GM23338 (cell line): ENCODE measurements at regions not wholly inside any gene's neighbourhood (a gene's known extent, or its start where the extent isn't known, plus 50 kb on each side); places are given as distances from the start of the nearest gene placed in this dataset.

Experiments used
- ATAC-seq: fragments of 200-7000 bp; cut with Tn5 transposase; 3 replicates; pipeline ENCODE4 v1.9.1; 2020
- DNase-seq: peaks from one replicate; pipeline ENCODE4 v3.0.0-alpha.2; 2015; ENCODE audit warnings: low spot score
- H2AFZ ChIP-seq: fragments of 200-600 bp; sonication (generic); 2 replicates; pipeline ENCODE4 v1.8.0; 2016; ENCODE audit warnings: antibody characterized with exemption, mild to moderate bottlenecking, moderate library complexity
- H3F3A ChIP-seq: fragments of 200-600 bp; sonication (generic); replicated peaks from 2 replicates; pipeline ENCODE4 v1.8.0; 2017; ENCODE audit warnings: antibody characterized with exemption, mixed run types, low read depth
- H3K27ac ChIP-seq: fragments of 200-600 bp; sonication (generic); 2 replicates; pipeline ENCODE4 v1.6.1; 2016; ENCODE audit warnings: low read depth
- H3K27me3 ChIP-seq: fragments of 200-600 bp; sonication (generic); 2 replicates; pipeline ENCODE4 v1.8.0; 2016; ENCODE audit warnings: mild to moderate bottlenecking, mixed run types, moderate library complexity; ENCODE audit not compliant: insufficient read depth
- H3K36me3 ChIP-seq: fragments of 200-600 bp; sonication (generic); 2 replicates; pipeline ENCODE4 v1.8.0; 2016; ENCODE audit warnings: mild to moderate bottlenecking; ENCODE audit not compliant: insufficient read depth
- H3K4me1 ChIP-seq: fragments of 200-600 bp; sonication (generic); 2 replicates; pipeline ENCODE4 v1.8.0; 2016; ENCODE audit warnings: mild to moderate bottlenecking, moderate library complexity; ENCODE audit not compliant: insufficient read depth
- H3K4me2 ChIP-seq: fragments of 200-600 bp; sonication (generic); 2 replicates; pipeline ENCODE4 v1.7.1; 2017; ENCODE audit warnings: mixed run types
- H3K4me3 ChIP-seq: fragments of 200-600 bp; sonication (generic); 2 replicates; pipeline ENCODE4 v1.6.1; 2016; ENCODE audit warnings: mixed run types
- H3K79me2 ChIP-seq: fragments of 200-600 bp; sonication (generic); replicated peaks from 2 replicates; pipeline ENCODE4 v1.8.0; 2017; ENCODE audit warnings: mild to moderate bottlenecking; ENCODE audit not compliant: insufficient read depth
- H3K9me2 ChIP-seq: fragments of 200-600 bp; sonication (generic); 2 replicates; pipeline ENCODE4 v1.8.0; 2017; ENCODE audit not compliant: insufficient read depth
- H4K20me1 ChIP-seq: fragments of 200-600 bp; sonication (generic); replicated peaks from 2 replicates; pipeline ENCODE4 v1.8.0; 2017; ENCODE audit warnings: mild to moderate bottlenecking; ENCODE audit not compliant: insufficient read depth
- H3K27ac Mint-ChIP-seq: 2 replicates; pipeline ENCODE4 v1.8.0; 2020; ENCODE audit warnings: inconsistent platforms, mild to moderate bottlenecking, moderate library complexity, mixed read lengths
- H3K27me3 Mint-ChIP-seq: 3 replicates; pipeline ENCODE4 v1.8.0; 2022; ENCODE audit warnings: low read depth, mild to moderate bottlenecking, moderate library complexity, mixed read lengths, inconsistent platforms; ENCODE audit not compliant: insufficient read depth, poor library complexity
- H3K36me3 Mint-ChIP-seq: 3 replicates; pipeline ENCODE4 v1.8.0; 2021; ENCODE audit warnings: low read depth, mild to moderate bottlenecking, inconsistent platforms, moderate library complexity, mixed read lengths
- H3K4me1 Mint-ChIP-seq: 3 replicates; pipeline ENCODE4 v1.8.0; 2020; ENCODE audit warnings: mild to moderate bottlenecking, inconsistent platforms, mixed read lengths
- H3K4me3 Mint-ChIP-seq: 3 replicates; pipeline ENCODE4 v1.8.0; 2021; ENCODE audit warnings: moderate library complexity, mild to moderate bottlenecking, inconsistent platforms, mixed read lengths
- H3K9me3 Mint-ChIP-seq: 3 replicates; pipeline ENCODE4 v1.8.0; 2020; ENCODE audit warnings: moderate library complexity, mild to moderate bottlenecking, inconsistent platforms, mixed read lengths
- CREB1 ChIP-seq: fragments of 250-450 bp; sonication (Bioruptor Pico); IDR thresholded peaks from 2 replicates; pipeline ENCODE4 v1.5.0; 2020; ENCODE audit warnings: low read depth, mild to moderate bottlenecking, moderate library complexity
- EZH2 ChIP-seq: fragments of 200-600 bp; sonication (generic); IDR thresholded peaks from one replicate; pipeline ENCODE4 v1.8.0; 2017; ENCODE audit warnings: antibody characterized with exemption, mild to moderate bottlenecking, low read depth; ENCODE audit not compliant: unreplicated experiment
- EZH2phosphoT487 ChIP-seq: fragments of 200-600 bp; sonication (generic); IDR thresholded peaks from one replicate; pipeline ENCODE4 v1.8.1; 2018; ENCODE audit warnings: antibody characterized with exemption; ENCODE audit not compliant: unreplicated experiment
- NANOG ChIP-seq: IDR thresholded peaks from 2 replicates; pipeline ENCODE4 v1.6.1; 2016; ENCODE audit warnings: antibody characterized with exemption, borderline replicate concordance
- POLR2AphosphoS5 ChIP-seq: IDR thresholded peaks from 2 replicates; pipeline ENCODE4 v1.6.1; 2016; ENCODE audit warnings: antibody characterized with exemption, low read depth
- STAT1 ChIP-seq: IDR thresholded peaks from one replicate; pipeline ENCODE4 v1.6.1; 2016; ENCODE audit warnings: antibody characterized with exemption; ENCODE audit not compliant: unreplicated experiment
- ZNF114 ChIP-seq: fragments of 250-450 bp; sonication (Bioruptor Pico); IDR thresholded peaks from 2 replicates; pipeline ENCODE4 v1.5.0; 2020; ENCODE audit warnings: mild to moderate bottlenecking, moderate library complexity
- ZNF331 ChIP-seq: fragments of 250-450 bp; sonication (Bioruptor Pico); IDR thresholded peaks from 2 replicates; pipeline ENCODE4 v1.5.0; 2020; ENCODE audit warnings: low read depth, mild to moderate bottlenecking, moderate library complexity
- TF ChIP-seq, protein P1 (sequence below): IDR thresholded peaks from one replicate; pipeline ENCODE4 v1.6.1; 2018; ENCODE audit warnings: antibody characterized with exemption; ENCODE audit not compliant: unreplicated experiment
- TF ChIP-seq, protein P2 (sequence below): IDR thresholded peaks from 2 replicates; pipeline ENCODE4 v1.6.1; 2016; ENCODE audit warnings: antibody characterized with exemption
- TF ChIP-seq, protein P3 (sequence below), 2 experiments: fragments of 200-600 bp in 1 of 2; sonication (generic) in 1 of 2; conservative IDR thresholded peaks; 2 replicates each; pipeline versions ENCODE4 v1.5.1 to v1.6.1; 2016 to 2017; ENCODE audit warnings: antibody characterized with exemption in 2 of 2, low read depth in 2 of 2, mild to moderate bottlenecking in 2 of 2, moderate library complexity in 1 of 2

DNA sequence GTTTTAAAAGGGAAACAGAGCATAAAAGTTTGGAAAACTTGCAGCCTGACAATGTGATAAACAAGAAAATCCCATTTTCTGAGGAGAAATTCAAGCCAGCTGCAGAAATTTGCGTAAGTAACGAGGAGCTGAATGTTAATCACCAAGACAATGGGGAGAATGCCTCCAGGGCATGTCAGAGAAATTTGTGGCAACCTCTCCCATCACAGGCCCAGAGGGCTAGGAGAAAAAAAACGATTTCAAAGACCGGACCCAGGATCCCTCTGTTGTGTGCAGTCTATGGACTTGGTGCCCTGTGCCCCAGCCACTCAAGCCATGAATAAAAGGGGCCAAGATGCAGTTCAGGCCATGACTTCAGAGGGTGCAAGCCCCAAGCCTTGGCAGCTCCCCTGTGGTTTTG is 355.4 kb upstream of the NDST3 start:
- H3K9me2 ChIP-seq = no peaks in the 10 kb centered on the region
- H3K36me3 Mint-ChIP-seq = peaks cover 13% of the 10 kb centered on the region
- H3K4me1 Mint-ChIP-seq = peaks cover 5% of the 10 kb centered on the region; the same call in 1 of the 3 replicates
- no peak overlapping the region for H3K27ac Mint-ChIP-seq
- no peaks in the 10 kb centered on the region for H3F3A ChIP-seq
- TF ChIP-seq EZH2 (no peak), STAT1 (no peak), ZNF331 (CRISPR knock-in tag) (no peak)
- H3K36me3 ChIP-seq = no peaks in the 10 kb centered on the region
- H3K9me3 Mint-ChIP-seq = peaks cover 23% of the 10 kb centered on the region
- peak; percentile 34 for DNase-seq
- ATAC-seq = no peak
- H2AFZ ChIP-seq = 0 out of 2 replicates have a peak overlapping the region, but pooled peaks have one; percentile 52
- H3K4me1 ChIP-seq = no peaks in the 10 kb centered on the region
- no peaks in the 10 kb centered on the region for H3K27me3 Mint-ChIP-seq
- H3K4me3 ChIP-seq = no peak overlapping the region
- no peak overlapping the region for H3K4me3 Mint-ChIP-seq
- peak overlapping the region; percentile 11; the same call in 1 of the 2 replicates for H3K27ac ChIP-seq
- H3K79me2 ChIP-seq = no peaks in the 10 kb centered on the region
- no peaks in the 10 kb centered on the region for H3K27me3 ChIP-seq
- no peaks in the 10 kb centered on the region for H4K20me1 ChIP-seq
- H3K4me2 ChIP-seq = 0 out of 2 replicates have a peak overlapping the region, but pooled peaks have one; percentile 27

DNA sequence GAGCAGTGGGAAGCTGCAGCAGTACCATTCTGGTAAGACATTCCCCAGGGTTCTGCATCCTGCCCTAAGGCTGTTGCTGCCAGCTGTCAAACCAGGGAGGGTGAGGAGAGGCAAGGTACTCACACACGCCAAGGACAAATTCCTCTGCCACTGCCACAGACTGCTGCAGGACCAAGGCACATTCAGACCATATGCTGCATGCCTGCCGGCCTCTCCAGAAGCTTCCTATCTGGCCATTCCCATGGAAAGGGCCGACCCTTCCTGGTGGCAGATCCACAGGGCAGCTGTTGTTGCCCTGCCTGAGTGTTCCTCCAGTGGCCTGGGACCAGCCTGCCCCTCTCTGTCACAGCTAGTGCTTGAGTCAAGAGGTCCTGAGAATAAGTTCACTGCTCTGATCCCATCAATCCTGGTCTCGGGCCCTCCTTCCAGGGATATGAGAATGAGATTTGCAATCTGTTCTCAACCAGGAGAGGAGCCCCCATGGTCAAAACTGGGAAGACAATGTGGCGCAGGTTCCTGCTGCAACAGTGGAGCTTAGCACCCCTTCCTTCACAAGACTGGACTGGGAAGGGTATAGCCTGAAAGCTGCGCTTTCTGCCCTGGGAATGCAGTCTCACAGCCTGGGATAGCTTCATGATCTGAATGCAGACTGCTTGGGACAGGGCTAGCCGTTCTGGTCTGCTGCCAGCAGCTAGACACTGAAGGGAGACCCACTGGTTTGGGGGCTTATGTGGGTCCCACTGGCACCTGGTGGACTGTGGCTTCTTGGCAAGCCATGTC is 342.5 kb upstream of the NDST3 start:
- no peaks in the 10 kb centered on the region for H3K79me2 ChIP-seq
- H4K20me1 ChIP-seq = no peaks in the 10 kb centered on the region
- Mint-ChIP-seq H3K27me3 (no peaks in the 10 kb centered on the region), H3K4me1 (no peaks in the 10 kb centered on the region; the same call in 2 of the 3 replicates), H3K27ac (no peak overlapping the region), H3K36me3 (no peaks in the 10 kb centered on the region), H3K4me3 (no peak overlapping the region), H3K9me3 (no peaks in the 10 kb centered on the region)
- 0 out of 2 replicates have a peak overlapping the region, but pooled peaks have one; percentile 3 for H2AFZ ChIP-seq
- H3K27me3 ChIP-seq = no peaks in the 10 kb centered on the region
- H3K4me2 ChIP-seq = no peak overlapping the region
- no peaks in the 10 kb centered on the region for H3F3A ChIP-seq
- no peaks in the 10 kb centered on the region for H3K36me3 ChIP-seq
- H3K4me3 ChIP-seq = no peak overlapping the region
- no peaks in the 10 kb centered on the region for H3K9me2 ChIP-seq
- no peak; the same call in 2 of the 3 replicates for ATAC-seq
- H3K4me1 ChIP-seq = no peaks in the 10 kb centered on the region
- H3K27ac ChIP-seq = no peak overlapping the region
- peak; percentile 8 for DNase-seq
- TF ChIP-seq CREB1 (CRISPR knock-in tag) (no peak), ZNF331 (CRISPR knock-in tag) (no peak), STAT1 (no peak), NANOG (no peak), EZH2 (no peak), ZNF114 (CRISPR knock-in tag) (no peak), POLR2AphosphoS5 (no peak), EZH2phosphoT487 (no peak)
- TF ChIP-seq, protein P1, sequence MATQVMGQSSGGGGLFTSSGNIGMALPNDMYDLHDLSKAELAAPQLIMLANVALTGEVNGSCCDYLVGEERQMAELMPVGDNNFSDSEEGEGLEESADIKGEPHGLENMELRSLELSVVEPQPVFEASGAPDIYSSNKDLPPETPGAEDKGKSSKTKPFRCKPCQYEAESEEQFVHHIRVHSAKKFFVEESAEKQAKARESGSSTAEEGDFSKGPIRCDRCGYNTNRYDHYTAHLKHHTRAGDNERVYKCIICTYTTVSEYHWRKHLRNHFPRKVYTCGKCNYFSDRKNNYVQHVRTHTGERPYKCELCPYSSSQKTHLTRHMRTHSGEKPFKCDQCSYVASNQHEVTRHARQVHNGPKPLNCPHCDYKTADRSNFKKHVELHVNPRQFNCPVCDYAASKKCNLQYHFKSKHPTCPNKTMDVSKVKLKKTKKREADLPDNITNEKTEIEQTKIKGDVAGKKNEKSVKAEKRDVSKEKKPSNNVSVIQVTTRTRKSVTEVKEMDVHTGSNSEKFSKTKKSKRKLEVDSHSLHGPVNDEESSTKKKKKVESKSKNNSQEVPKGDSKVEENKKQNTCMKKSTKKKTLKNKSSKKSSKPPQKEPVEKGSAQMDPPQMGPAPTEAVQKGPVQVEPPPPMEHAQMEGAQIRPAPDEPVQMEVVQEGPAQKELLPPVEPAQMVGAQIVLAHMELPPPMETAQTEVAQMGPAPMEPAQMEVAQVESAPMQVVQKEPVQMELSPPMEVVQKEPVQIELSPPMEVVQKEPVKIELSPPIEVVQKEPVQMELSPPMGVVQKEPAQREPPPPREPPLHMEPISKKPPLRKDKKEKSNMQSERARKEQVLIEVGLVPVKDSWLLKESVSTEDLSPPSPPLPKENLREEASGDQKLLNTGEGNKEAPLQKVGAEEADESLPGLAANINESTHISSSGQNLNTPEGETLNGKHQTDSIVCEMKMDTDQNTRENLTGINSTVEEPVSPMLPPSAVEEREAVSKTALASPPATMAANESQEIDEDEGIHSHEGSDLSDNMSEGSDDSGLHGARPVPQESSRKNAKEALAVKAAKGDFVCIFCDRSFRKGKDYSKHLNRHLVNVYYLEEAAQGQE = no peak
- TF ChIP-seq, protein P2, sequence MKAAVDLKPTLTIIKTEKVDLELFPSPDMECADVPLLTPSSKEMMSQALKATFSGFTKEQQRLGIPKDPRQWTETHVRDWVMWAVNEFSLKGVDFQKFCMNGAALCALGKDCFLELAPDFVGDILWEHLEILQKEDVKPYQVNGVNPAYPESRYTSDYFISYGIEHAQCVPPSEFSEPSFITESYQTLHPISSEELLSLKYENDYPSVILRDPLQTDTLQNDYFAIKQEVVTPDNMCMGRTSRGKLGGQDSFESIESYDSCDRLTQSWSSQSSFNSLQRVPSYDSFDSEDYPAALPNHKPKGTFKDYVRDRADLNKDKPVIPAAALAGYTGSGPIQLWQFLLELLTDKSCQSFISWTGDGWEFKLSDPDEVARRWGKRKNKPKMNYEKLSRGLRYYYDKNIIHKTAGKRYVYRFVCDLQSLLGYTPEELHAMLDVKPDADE = no peak
- TF ChIP-seq, protein P3, sequence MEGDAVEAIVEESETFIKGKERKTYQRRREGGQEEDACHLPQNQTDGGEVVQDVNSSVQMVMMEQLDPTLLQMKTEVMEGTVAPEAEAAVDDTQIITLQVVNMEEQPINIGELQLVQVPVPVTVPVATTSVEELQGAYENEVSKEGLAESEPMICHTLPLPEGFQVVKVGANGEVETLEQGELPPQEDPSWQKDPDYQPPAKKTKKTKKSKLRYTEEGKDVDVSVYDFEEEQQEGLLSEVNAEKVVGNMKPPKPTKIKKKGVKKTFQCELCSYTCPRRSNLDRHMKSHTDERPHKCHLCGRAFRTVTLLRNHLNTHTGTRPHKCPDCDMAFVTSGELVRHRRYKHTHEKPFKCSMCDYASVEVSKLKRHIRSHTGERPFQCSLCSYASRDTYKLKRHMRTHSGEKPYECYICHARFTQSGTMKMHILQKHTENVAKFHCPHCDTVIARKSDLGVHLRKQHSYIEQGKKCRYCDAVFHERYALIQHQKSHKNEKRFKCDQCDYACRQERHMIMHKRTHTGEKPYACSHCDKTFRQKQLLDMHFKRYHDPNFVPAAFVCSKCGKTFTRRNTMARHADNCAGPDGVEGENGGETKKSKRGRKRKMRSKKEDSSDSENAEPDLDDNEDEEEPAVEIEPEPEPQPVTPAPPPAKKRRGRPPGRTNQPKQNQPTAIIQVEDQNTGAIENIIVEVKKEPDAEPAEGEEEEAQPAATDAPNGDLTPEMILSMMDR (conservative IDR thresholded peaks at IDR 0.05; ENCODE audit: low read depth in 2 of 2) = no peak
